Stomach (tissue), 8 donors: ENCODE measurements at regions not wholly inside any gene's neighbourhood (a gene's known extent, or its start where the extent isn't known, plus 50 kb on each side); places are given as distances from the start of the nearest gene placed in this dataset.

Source experiments
- DNase-seq, 2 donors: peaks; one replicate each; pipeline versions ENCODE4 v3.0.0 to v3.0.0-alpha.2; 2013 to 2019
- H3K27ac ChIP-seq, 5 donors: fragments of 200-600 bp in 4 of 5; sonication (generic) in 4 of 5; one replicate each; pipeline ENCODE4 v1.5.1; 2013 to 2019; ENCODE audit warnings: mild to moderate bottlenecking in 1 of 5, moderate library complexity in 1 of 5
- H3K27me3 ChIP-seq, 3 donors: fragments of 200-600 bp; sonication (generic); one replicate each; pipeline ENCODE4 v1.5.1; 2017 to 2019; ENCODE audit warnings: mixed run types in 1 of 3
- H3K36me3 ChIP-seq, 4 donors: fragments of 200-600 bp; sonication (generic); 1 replicate in 3 of 4; 2 replicates in 1 of 4; pipeline ENCODE4 v1.5.1; 2016 to 2019
- H3K4me1 ChIP-seq, 4 donors: fragments of 200-600 bp; sonication (generic); one replicate each; pipeline ENCODE4 v1.5.1; 2016 to 2019
- H3K4me3 ChIP-seq, 4 donors: fragments of 200-600 bp; sonication (generic) in 3 of 4; one replicate each; pipeline ENCODE4 v1.5.1; 2016 to 2019; ENCODE audit warnings: mild to moderate bottlenecking in 1 of 4
- H3K9me3 ChIP-seq, 4 donors: fragments of 200-600 bp; sonication (generic); one replicate each; pipeline ENCODE4 v1.5.1; 2016 to 2019
- EP300 ChIP-seq: sonication (generic); formaldehyde crosslinking; IDR thresholded peaks from one replicate; pipeline ENCODE4 v1.6.1; 2017; ENCODE audit warnings: antibody characterized with exemption
- POLR2A ChIP-seq, 4 donors: fragments of 450-650 bp; IDR thresholded peaks; one replicate each; pipeline ENCODE4 v1.6.1; 2016; ENCODE audit warnings: antibody characterized with exemption in 4 of 4, control low read depth in 2 of 4, mild to moderate bottlenecking in 1 of 4, moderate library complexity in 1 of 4
- POLR2AphosphoS5 ChIP-seq, 3 donors: sonication (generic); formaldehyde crosslinking; IDR thresholded peaks; one replicate each; pipeline ENCODE4 v1.6.1; 2016; ENCODE audit warnings: antibody characterized with exemption in 3 of 3
- WGBS, 5 donors: extraction: QIAGEN DNeasy Blood & Tissue Kit in 3 of 5; methylation state at CpG; one replicate each; pipeline versions ENCODE4 v1.1.5 to v1.1.7; 2013 to 2018; 5-methylcytosine and 5-hydroxymethylcytosine counted together
- intact Hi-C: fragments of 100-400 bp; cut with DNase I; formaldehyde crosslinking; loops from one replicate; pipeline ENCODE4 v1.15.1; 2023; ENCODE audit warnings: low total_unique reads
- TF ChIP-seq, protein P1 (sequence below), 7 experiments: fragments of 450-650 bp in 4 of 7; fragments of 200-600 bp in 3 of 7; sonication (generic) in 3 of 7; IDR thresholded peaks; one replicate each; pipeline ENCODE4 v1.5.1; 2016 to 2019; ENCODE audit warnings: antibody characterized with exemption in 7 of 7, control low read depth in 2 of 7, mild to moderate bottlenecking in 1 of 7
- donor health status: healthy with polysubstance abuse.
- donor health status: Bipolar disorder and iron deficiency.
- donor health status: healthy.

DNA sequence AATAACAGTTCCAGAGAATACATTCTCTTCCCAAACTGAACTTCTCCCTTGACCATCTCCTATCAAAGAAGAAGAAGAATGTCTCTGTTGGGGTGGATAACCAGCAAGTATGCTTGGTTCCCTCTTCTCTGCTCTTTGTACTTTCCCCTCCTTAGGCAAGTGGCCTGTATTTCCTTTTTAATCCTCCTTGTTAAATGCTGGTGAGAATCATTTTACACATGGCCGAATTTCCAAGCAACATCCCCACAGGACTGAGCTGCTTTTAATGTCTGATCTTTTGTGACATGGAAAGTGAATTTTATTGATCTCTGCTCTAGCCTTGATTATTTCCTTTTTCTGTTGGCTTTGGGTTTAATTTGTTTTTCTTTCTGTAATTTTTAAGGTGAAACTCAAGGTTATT lies 336.7 kb downstream of the DUSP10 start:
- DNase-seq: no peak
- WGBS, 5 donors: 64 to 93% (median 70%) methylated on average over 1 of the region's 1 CpG
- H3K4me3 ChIP-seq: no peak overlapping the region
- TF ChIP-seq EP300 (no peak), POLR2A (IDR thresholded peaks at IDR 0.05) (no peak)
- TF ChIP-seq, protein P1, sequence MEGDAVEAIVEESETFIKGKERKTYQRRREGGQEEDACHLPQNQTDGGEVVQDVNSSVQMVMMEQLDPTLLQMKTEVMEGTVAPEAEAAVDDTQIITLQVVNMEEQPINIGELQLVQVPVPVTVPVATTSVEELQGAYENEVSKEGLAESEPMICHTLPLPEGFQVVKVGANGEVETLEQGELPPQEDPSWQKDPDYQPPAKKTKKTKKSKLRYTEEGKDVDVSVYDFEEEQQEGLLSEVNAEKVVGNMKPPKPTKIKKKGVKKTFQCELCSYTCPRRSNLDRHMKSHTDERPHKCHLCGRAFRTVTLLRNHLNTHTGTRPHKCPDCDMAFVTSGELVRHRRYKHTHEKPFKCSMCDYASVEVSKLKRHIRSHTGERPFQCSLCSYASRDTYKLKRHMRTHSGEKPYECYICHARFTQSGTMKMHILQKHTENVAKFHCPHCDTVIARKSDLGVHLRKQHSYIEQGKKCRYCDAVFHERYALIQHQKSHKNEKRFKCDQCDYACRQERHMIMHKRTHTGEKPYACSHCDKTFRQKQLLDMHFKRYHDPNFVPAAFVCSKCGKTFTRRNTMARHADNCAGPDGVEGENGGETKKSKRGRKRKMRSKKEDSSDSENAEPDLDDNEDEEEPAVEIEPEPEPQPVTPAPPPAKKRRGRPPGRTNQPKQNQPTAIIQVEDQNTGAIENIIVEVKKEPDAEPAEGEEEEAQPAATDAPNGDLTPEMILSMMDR (IDR thresholded peaks at IDR 0.05): no peak
- no peaks in the 10 kb centered on the region for H3K36me3 ChIP-seq
- no peaks in the 10 kb centered on the region for H3K27me3 ChIP-seq
- intact Hi-C loops: no loop called here
- H3K4me1 ChIP-seq: no peaks in the 10 kb centered on the region
- no peak overlapping the region for H3K27ac ChIP-seq
- H3K9me3 ChIP-seq: no peaks in the 10 kb centered on the region

DNA sequence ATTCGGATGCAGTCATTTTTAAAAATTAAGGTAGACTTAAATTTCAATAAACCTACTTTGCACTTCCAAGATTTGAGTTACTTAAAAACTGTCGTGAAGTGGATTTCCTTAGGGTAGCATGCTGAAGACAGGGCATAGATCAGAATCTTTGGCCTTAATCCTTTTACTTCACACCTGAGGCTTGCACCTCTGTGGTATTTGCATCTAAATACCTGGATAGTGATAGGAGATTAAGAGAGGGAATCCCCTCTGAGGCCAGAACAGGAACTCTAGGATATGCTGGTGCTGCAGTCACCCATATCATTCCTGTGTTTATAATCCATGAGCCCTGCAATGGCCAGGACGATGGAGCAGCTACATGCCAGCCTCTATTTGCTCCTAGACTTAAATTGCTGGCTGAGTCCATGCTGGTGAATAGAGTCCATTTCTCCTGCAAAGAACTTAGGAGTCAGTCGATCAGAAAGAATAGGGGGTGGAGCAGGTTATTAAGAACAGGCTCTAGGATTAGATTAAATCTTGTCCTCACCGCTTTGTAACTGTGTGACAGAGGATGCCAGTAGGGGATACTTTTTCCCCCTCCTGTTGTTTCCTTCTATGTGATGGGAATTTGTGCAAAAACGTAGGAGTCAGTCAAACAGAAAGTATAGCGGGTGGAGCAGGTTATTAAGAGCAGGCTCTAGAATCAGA lies 333.6 kb downstream of the DUSP10 start:
- TF ChIP-seq, protein P1 (IDR thresholded peaks at IDR 0.05): no peak
- H3K36me3 ChIP-seq: no peaks in the 10 kb centered on the region
- no peaks in the 10 kb centered on the region for H3K27me3 ChIP-seq
- H3K27ac ChIP-seq: no peak overlapping the region
- no peaks in the 10 kb centered on the region for H3K9me3 ChIP-seq
- no peak for DNase-seq
- H3K4me1 ChIP-seq: no peaks in the 10 kb centered on the region
- intact Hi-C loops: no loop called here
- 48 to 58% (median 56%) methylated on average over 7 of the region's 7 CpGs for WGBS, 5 donors
- H3K4me3 ChIP-seq: no peak overlapping the region

DNA sequence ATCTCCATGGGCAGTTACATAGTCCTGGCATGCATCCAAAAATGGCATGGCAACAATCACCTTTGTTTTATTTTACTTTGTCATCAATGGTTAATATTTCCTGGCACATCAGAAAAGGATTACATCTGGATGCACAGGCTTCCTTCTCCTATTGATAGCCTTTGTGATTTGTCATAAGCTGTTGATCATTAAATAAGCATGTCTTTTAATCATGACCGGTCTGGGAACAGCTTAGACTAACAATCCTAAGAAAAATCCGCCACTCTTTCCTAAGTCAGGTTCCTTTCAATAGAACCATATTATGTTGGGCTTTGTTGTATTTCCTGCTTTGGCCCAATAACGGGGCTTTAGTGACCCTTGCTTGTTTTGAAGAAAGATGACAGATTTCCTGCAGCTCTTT lies 330.6 kb downstream of the DUSP10 start:
- Histone ChIP-seq H3K27me3 (no peaks in the 10 kb centered on the region), H3K9me3 (no peaks in the 10 kb centered on the region), H3K4me3 (no peak overlapping the region), H3K27ac (no peak overlapping the region), H3K36me3 (no peaks in the 10 kb centered on the region), H3K4me1 (no peaks in the 10 kb centered on the region)
- intact Hi-C loops: no loop called here
- DNase-seq: no peak
- WGBS, 5 donors: 63 to 80% (median 74%) methylated on average over 3 of the region's 3 CpGs
- TF ChIP-seq POLR2AphosphoS5 (IDR thresholded peaks at IDR 0.05) (no peak), POLR2A (IDR thresholded peaks at IDR 0.05) (no peak), EP300 (no peak)
- TF ChIP-seq, protein P1 (IDR thresholded peaks at IDR 0.05): no peak

DNA sequence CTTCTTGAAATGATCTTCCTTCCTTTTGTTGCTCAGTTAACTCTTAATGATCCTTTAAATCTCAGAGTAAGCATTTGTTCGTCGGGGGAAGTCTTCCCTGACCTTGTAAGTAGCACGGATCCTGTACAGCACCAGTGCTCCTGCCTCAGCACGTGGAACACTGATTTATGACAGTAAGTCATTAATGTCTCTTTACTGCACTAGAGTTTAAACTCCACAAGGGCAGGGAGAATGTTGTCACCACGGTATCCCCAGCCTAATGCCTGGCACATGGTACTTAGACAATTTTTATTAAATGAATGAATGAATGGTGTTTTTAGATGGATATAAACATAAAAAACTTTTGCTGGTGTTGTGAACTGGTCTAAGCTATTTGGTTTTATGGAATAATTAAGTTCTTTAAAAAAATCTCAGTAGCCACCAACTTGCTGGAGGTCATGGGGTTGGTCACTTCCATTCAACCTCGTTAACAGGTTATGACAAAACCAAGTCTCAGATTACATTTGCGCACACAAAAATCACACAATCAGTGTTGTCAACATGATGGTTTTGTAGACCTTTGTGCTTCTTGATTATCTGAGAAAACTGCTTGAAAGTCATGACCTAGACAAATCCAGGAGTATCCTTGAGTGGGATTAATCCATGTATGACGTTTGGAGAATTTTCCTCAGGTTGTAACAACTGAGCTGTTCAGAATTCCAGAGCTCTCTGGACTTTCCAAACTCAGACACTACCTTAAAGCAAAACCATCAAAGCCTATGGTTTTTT lies 326.9 kb downstream of the DUSP10 start:
- 59 to 72% (median 68%) methylated on average over 8 of the region's 8 CpGs for WGBS, 5 donors
- Histone ChIP-seq H3K27me3 (no peaks in the 10 kb centered on the region), H3K27ac (no peak overlapping the region), H3K36me3 (no peaks in the 10 kb centered on the region), H3K4me3 (no peak overlapping the region), H3K9me3 (no peaks in the 10 kb centered on the region), H3K4me1 (no peaks in the 10 kb centered on the region)
- intact Hi-C loops: no loop called here
- TF ChIP-seq, protein P1 (IDR thresholded peaks at IDR 0.05): no peak
- TF ChIP-seq POLR2AphosphoS5 (IDR thresholded peaks at IDR 0.05): no peak
- TF ChIP-seq POLR2A (IDR thresholded peaks at IDR 0.05): no peak
- no peak for TF ChIP-seq EP300
- DNase-seq: no peak
